WTC11 (cell line): ENCODE measurements at regions not wholly inside any gene's neighbourhood (a gene's known extent, or its start where the extent isn't known, plus 50 kb on each side); places are given as distances from the start of the nearest gene placed in this dataset.

ENCODE experiments used
- ATAC-seq: fragments of 200-7000 bp; cut with Tn5 transposase; 2 replicates; pipeline ENCODE4 v1.10.0; 2021; ENCODE audit warnings: mild to moderate bottlenecking, moderate library complexity
- CTCF ChIA-PET: fragments of 300-600 bp; sonication (Branson Sonifier 250); formaldehyde crosslinking; loops from one replicate; lab custom pipeline; 2021; ENCODE audit warnings: antibody characterized with exemption; lab: Charles Lee
- POLR2A ChIA-PET: fragments of 350-600 bp; sonication (Branson Sonifier 250); formaldehyde crosslinking; loops from one replicate; lab custom pipeline; 2021; ENCODE audit warnings: antibody characterized with exemption; lab: Charles Lee
- DNase-seq: peaks from one replicate; pipeline ENCODE4 v3.0.0; 2021; ENCODE audit warnings: low spot score
- H3K27ac Mint-ChIP-seq: 2 replicates; pipeline ENCODE4 v1.8.0; 2021; ENCODE audit warnings: mixed read lengths
- H3K27me3 Mint-ChIP-seq: 2 replicates; pipeline ENCODE4 v1.8.0; 2021; ENCODE audit warnings: low read depth, mild to moderate bottlenecking, moderate library complexity, mixed read lengths
- H3K36me3 Mint-ChIP-seq: 2 replicates; pipeline ENCODE4 v1.8.0; 2021; ENCODE audit warnings: mixed read lengths
- H3K4me1 Mint-ChIP-seq: 2 replicates; pipeline ENCODE4 v1.8.0; 2022; ENCODE audit warnings: mixed read lengths
- H3K4me3 Mint-ChIP-seq: 2 replicates; pipeline ENCODE4 v1.8.0; 2021; ENCODE audit warnings: mild to moderate bottlenecking, moderate library complexity, mixed read lengths
- H3K9me3 Mint-ChIP-seq: 2 replicates; pipeline ENCODE4 v1.8.0; 2021; ENCODE audit warnings: mixed read lengths
- ARID4B ChIP-seq: sonication (generic); formaldehyde crosslinking; IDR thresholded peaks from 2 replicates; pipeline ENCODE4 v1.8.0; 2023; ENCODE audit warnings: missing genetic modification reagents, mild to moderate bottlenecking, borderline replicate concordance
- ATF1 ChIP-seq: sonication (generic); formaldehyde crosslinking; IDR thresholded peaks from 2 replicates; pipeline ENCODE4 v1.8.1; 2023; ENCODE audit warnings: mild to moderate bottlenecking, moderate library complexity, missing genetic modification reagents
- ATF2 ChIP-seq: sonication (generic); formaldehyde crosslinking; IDR thresholded peaks from 2 replicates; pipeline ENCODE4 v1.8.1; 2022; ENCODE audit warnings: low read depth, missing genetic modification reagents, borderline replicate concordance
- ATF3 ChIP-seq: sonication (generic); formaldehyde crosslinking; conservative IDR thresholded peaks from 2 replicates; pipeline ENCODE4 v1.8.1; 2022; ENCODE audit warnings: mild to moderate bottlenecking, missing genetic modification reagents
- CREB1 ChIP-seq: sonication (generic); formaldehyde crosslinking; IDR thresholded peaks from 2 replicates; pipeline ENCODE4 v1.8.0; 2023; ENCODE audit warnings: mild to moderate bottlenecking, missing genetic modification reagents
- FOXK1 ChIP-seq: sonication (generic); formaldehyde crosslinking; IDR thresholded peaks from 2 replicates; pipeline ENCODE4 v1.8.0; 2022; ENCODE audit warnings: mild to moderate bottlenecking, moderate library complexity, missing genetic modification reagents
- HMGA2 ChIP-seq: fragments of 250-450 bp; sonication (Bioruptor Pico); IDR thresholded peaks from 2 replicates; pipeline ENCODE4 v1.4.0; 2021; ENCODE audit warnings: mild to moderate bottlenecking, moderate library complexity
- JAZF1 ChIP-seq: fragments of 250-450 bp; sonication (Bioruptor Pico); IDR thresholded peaks from 2 replicates; pipeline ENCODE4 v1.9.0; 2021; ENCODE audit warnings: moderate library complexity, mild to moderate bottlenecking, inconsistent platforms
- MAX ChIP-seq: sonication (generic); formaldehyde crosslinking; IDR thresholded peaks from 2 replicates; pipeline ENCODE4 v1.8.0; 2022; ENCODE audit warnings: mild to moderate bottlenecking, missing genetic modification reagents
- MLX ChIP-seq: sonication (generic); formaldehyde crosslinking; IDR thresholded peaks from 2 replicates; pipeline ENCODE4 v1.8.1; 2023; ENCODE audit warnings: mild to moderate bottlenecking, missing genetic modification reagents, moderate library complexity
- NFATC4 ChIP-seq: fragments of 250-450 bp; sonication (Bioruptor Pico); IDR thresholded peaks from 2 replicates; pipeline ENCODE4 v1.9.0; 2021; ENCODE audit warnings: mild to moderate bottlenecking
- NFE2L1 ChIP-seq: sonication (generic); formaldehyde crosslinking; IDR thresholded peaks from 2 replicates; pipeline ENCODE4 v1.8.1; 2023; ENCODE audit warnings: missing genetic modification reagents
- NR3C1 ChIP-seq: sonication (generic); formaldehyde crosslinking; conservative IDR thresholded peaks from 2 replicates; pipeline ENCODE4 v1.8.1; 2023; ENCODE audit warnings: low read depth, mild to moderate bottlenecking, missing genetic modification reagents
- PREB ChIP-seq: sonication (generic); formaldehyde crosslinking; IDR thresholded peaks from 2 replicates; pipeline ENCODE4 v1.8.1; 2022; ENCODE audit warnings: mild to moderate bottlenecking, missing genetic modification reagents, moderate library complexity, borderline replicate concordance
- TEAD1 ChIP-seq: sonication (generic); formaldehyde crosslinking; IDR thresholded peaks from 2 replicates; pipeline ENCODE4 v1.8.0; 2022; ENCODE audit warnings: mild to moderate bottlenecking, missing genetic modification reagents
- TP53 ChIP-seq: sonication (generic); formaldehyde crosslinking; IDR thresholded peaks from 2 replicates; pipeline ENCODE4 v1.8.1; 2023; ENCODE audit warnings: mild to moderate bottlenecking, missing genetic modification reagents
- ZNF138 ChIP-seq: sonication (generic); formaldehyde crosslinking; conservative IDR thresholded peaks from 2 replicates; pipeline ENCODE4 v1.8.1; 2022; ENCODE audit warnings: mild to moderate bottlenecking, moderate library complexity, missing genetic modification reagents
- ZNF232 ChIP-seq: sonication (generic); formaldehyde crosslinking; IDR thresholded peaks from 2 replicates; pipeline ENCODE4 v1.8.0; 2022; ENCODE audit warnings: mild to moderate bottlenecking, missing genetic modification reagents
- ZNF396 ChIP-seq: fragments of 250-450 bp; sonication (Bioruptor Pico); IDR thresholded peaks from 2 replicates; pipeline ENCODE4 v1.8.0; 2021; ENCODE audit warnings: mild to moderate bottlenecking, moderate library complexity, borderline replicate concordance
- ZNF425 ChIP-seq: fragments of 250-450 bp; sonication (Bioruptor Pico); conservative IDR thresholded peaks from 2 replicates; pipeline ENCODE4 v1.9.0; 2021; ENCODE audit warnings: mild to moderate bottlenecking

GRCh38 chrX:39509157-39509556 is 588.6 kb downstream of the BCOR start (continued):
- TF ChIP-seq ATF2 (CRISPR knock-in tag) = no peak
- no peak for TF ChIP-seq ATF1 (CRISPR knock-in tag)
- TF ChIP-seq ATF3 (CRISPR knock-in tag) = no peak
- TF ChIP-seq NFATC4 (CRISPR knock-in tag) = no peak
- no peak for TF ChIP-seq MLX

- Mint-ChIP-seq H3K27me3 (peaks cover 2% of the 10 kb centered on the region; the same call in 1 of the 2 replicates), H3K4me1 (peaks cover 4% of the 10 kb centered on the region; the same call in 1 of the 2 replicates), H3K27ac (no peak overlapping the region), H3K9me3 (peaks cover 17% of the 10 kb centered on the region), H3K36me3 (peaks cover 10% of the 10 kb centered on the region; the same call in 1 of the 2 replicates), H3K4me3 (no peak overlapping the region)
- DNase-seq (no peak), ATAC-seq (no peak)
- no peak for TF ChIP-seq NR3C1 (CRISPR knock-in tag)
- no peak for TF ChIP-seq TP53 (CRISPR knock-in tag)
- TF ChIP-seq CREB1 (CRISPR knock-in tag) = no peak
- TF ChIP-seq ZNF396 (CRISPR knock-in tag) = no peak
- no peak for TF ChIP-seq ZNF232 (CRISPR knock-in tag)
- TF ChIP-seq HMGA2 (CRISPR knock-in tag) = no peak
- no peak for TF ChIP-seq MAX
- TF ChIP-seq ZNF425 (CRISPR knock-in tag) = no peak
- TF ChIP-seq TEAD1 (CRISPR knock-in tag) = no peak
- TF ChIP-seq PREB (CRISPR knock-in tag) = no peak
- no peak for TF ChIP-seq JAZF1 (CRISPR knock-in tag)
- no peak for TF ChIP-seq ATF2 (CRISPR knock-in tag)
- TF ChIP-seq ZNF138 (CRISPR knock-in tag) = no peak
- no peak for TF ChIP-seq NFE2L1 (CRISPR knock-in tag)
- TF ChIP-seq ARID4B = no peak
- no peak for TF ChIP-seq FOXK1 (CRISPR knock-in tag)
- POLR2A ChIA-PET = no interaction called here
- CTCF ChIA-PET = no interaction called here
Measured at GRCh38 chrX:39513836-39514235, 583.9 kb downstream of the BCOR start.
